Fibroblast of lung (primary cell): ENCODE measurements at regions not wholly inside any gene's neighbourhood (a gene's known extent, or its start where the extent isn't known, plus 50 kb on each side); places are given as distances from the start of the nearest gene placed in this dataset.

Source experiments
- DNase-seq, 2 donors: peaks; one replicate each; pipeline versions ENCODE4 v3.0.0 to v3.0.0-alpha.2; 2010; ENCODE audit warnings: low read depth in 2 of 2
- H2AFZ ChIP-seq: 2 replicates; pipeline ENCODE4 v1.5.1; 2012; ENCODE audit warnings: low read length, control low read depth, inconsistent platforms
- H3K27ac ChIP-seq: 2 replicates; pipeline ENCODE4 v1.5.1; 2011; ENCODE audit warnings: low read length, control low read depth; ENCODE audit not compliant: insufficient read depth
- H3K27me3 ChIP-seq: 2 replicates; pipeline ENCODE4 v1.5.1; 2011; ENCODE audit warnings: mild to moderate bottlenecking, low read length; ENCODE audit not compliant: control insufficient read depth, insufficient read depth
- H3K36me3 ChIP-seq: 2 replicates; pipeline ENCODE4 v1.5.1; 2011; ENCODE audit warnings: low read length; ENCODE audit not compliant: control insufficient read depth, insufficient read depth
- H3K4me1 ChIP-seq: 2 replicates; pipeline ENCODE4 v1.5.1; 2011; ENCODE audit warnings: low read length; ENCODE audit not compliant: control insufficient read depth, insufficient read depth; ENCODE audit errors: extremely low read depth
- H3K4me2 ChIP-seq: 2 replicates; pipeline ENCODE4 v1.5.1; 2011; ENCODE audit warnings: low read length, control low read depth; ENCODE audit not compliant: insufficient read depth; ENCODE audit errors: extremely low read depth
- H3K4me3 ChIP-seq, 4 experiments: fragments of 200-600 bp in 1 of 4; sonication (generic) in 1 of 4; replicated peaks in 1 of 4; 2 replicates each; pipeline ENCODE4 v1.5.1; 2011 to 2016; ENCODE audit warnings: low read length in 4 of 4, low read depth in 3 of 4, mild to moderate bottlenecking in 3 of 4, control low read depth in 2 of 4, inconsistent platforms in 1 of 4, mixed read lengths in 1 of 4; ENCODE audit not compliant: insufficient read depth in 1 of 4; ENCODE audit errors: control extremely low read depth in 1 of 4
- H3K79me2 ChIP-seq: 2 replicates; pipeline ENCODE4 v1.5.1; 2012; ENCODE audit warnings: mild to moderate bottlenecking, low read length, inconsistent platforms; ENCODE audit not compliant: control insufficient read depth, insufficient read depth
- H3K9ac ChIP-seq: 2 replicates; pipeline ENCODE4 v1.5.1; 2011; ENCODE audit warnings: mild to moderate bottlenecking, low read length, control low read depth; ENCODE audit not compliant: insufficient read depth
- H3K9me3 ChIP-seq: 2 replicates; pipeline ENCODE4 v1.5.1; 2012; ENCODE audit warnings: low read depth, low read length; ENCODE audit not compliant: control insufficient read depth, insufficient read depth
- H4K20me1 ChIP-seq: 2 replicates; pipeline ENCODE4 v1.5.1; 2011; ENCODE audit warnings: low read length; ENCODE audit not compliant: control insufficient read depth, insufficient read depth; ENCODE audit errors: extremely low read depth
- EZH2 ChIP-seq: IDR thresholded peaks from 2 replicates; pipeline ENCODE4 v1.5.1; 2012; ENCODE audit warnings: low read length, control low read depth, mild to moderate bottlenecking; ENCODE audit errors: missing control alignments
- TF ChIP-seq, protein P1 (sequence below), 2 donors: IDR thresholded peaks in 1 of 2; conservative IDR thresholded peaks in 1 of 2; 1 replicate in 1 of 2; 2 replicates in 1 of 2; pipeline ENCODE4 v1.5.1; 2011 to 2012; ENCODE audit warnings: low read length in 2 of 2, control low read depth in 1 of 2, inconsistent platforms in 1 of 2, low read depth in 1 of 2, mild to moderate bottlenecking in 1 of 2

GRCh38 chr2:118319271-118319684, 231.0 kb downstream of the INSIG2 start:
- Histone ChIP-seq H3K79me2 (no peaks in the 10 kb centered on the region), H3K9me3 (no peaks in the 10 kb centered on the region), H2AFZ (no peak overlapping the region), H3K4me2 (no peak overlapping the region), H3K36me3 (no peaks in the 10 kb centered on the region), H4K20me1 (no peaks in the 10 kb centered on the region), H3K27me3 (no peaks in the 10 kb centered on the region), H3K9ac (no peak overlapping the region), H3K4me1 (no peaks in the 10 kb centered on the region), H3K4me3 (no peak overlapping the region), H3K27ac (no peak overlapping the region)
- no peak for TF ChIP-seq EZH2
- TF ChIP-seq, protein P1, sequence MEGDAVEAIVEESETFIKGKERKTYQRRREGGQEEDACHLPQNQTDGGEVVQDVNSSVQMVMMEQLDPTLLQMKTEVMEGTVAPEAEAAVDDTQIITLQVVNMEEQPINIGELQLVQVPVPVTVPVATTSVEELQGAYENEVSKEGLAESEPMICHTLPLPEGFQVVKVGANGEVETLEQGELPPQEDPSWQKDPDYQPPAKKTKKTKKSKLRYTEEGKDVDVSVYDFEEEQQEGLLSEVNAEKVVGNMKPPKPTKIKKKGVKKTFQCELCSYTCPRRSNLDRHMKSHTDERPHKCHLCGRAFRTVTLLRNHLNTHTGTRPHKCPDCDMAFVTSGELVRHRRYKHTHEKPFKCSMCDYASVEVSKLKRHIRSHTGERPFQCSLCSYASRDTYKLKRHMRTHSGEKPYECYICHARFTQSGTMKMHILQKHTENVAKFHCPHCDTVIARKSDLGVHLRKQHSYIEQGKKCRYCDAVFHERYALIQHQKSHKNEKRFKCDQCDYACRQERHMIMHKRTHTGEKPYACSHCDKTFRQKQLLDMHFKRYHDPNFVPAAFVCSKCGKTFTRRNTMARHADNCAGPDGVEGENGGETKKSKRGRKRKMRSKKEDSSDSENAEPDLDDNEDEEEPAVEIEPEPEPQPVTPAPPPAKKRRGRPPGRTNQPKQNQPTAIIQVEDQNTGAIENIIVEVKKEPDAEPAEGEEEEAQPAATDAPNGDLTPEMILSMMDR (conservative IDR thresholded peaks at IDR 0.05 in 1 of 2, IDR thresholded peaks at IDR 0.05 in 1 of 2; ENCODE audit: low read depth in 1 of 2, low read length in 2 of 2): no peak
- DNase-seq: no peak

DNA sequence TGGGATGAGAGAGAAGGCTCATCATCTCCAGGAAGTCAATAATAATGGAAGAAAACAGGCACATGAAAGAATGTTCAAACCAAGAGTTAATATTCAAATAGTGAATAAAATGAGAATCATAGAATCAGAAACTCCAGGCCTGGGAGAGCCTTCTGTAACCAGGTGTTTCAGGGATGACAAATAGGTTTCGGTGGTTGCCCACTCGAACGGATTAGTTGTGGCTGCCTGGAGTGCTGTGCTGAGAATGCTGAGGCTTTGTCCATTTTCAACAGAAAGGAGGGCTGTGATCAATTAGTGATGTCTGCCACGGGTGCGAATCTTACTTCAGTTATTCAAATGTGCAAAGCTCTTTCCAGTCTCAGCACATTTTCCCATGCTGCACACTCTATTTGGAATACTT, 227.3 kb downstream of the INSIG2 start:
- no peak overlapping the region for H3K9ac ChIP-seq
- H3K79me2 ChIP-seq: no peaks in the 10 kb centered on the region
- no peak overlapping the region for H2AFZ ChIP-seq
- no peak for DNase-seq
- no peaks in the 10 kb centered on the region for H3K36me3 ChIP-seq
- H3K27me3 ChIP-seq: peaks cover 2% of the 10 kb centered on the region
- no peak overlapping the region for H3K4me2 ChIP-seq
- H3K27ac ChIP-seq: no peak overlapping the region
- no peaks in the 10 kb centered on the region for H3K4me1 ChIP-seq
- no peaks in the 10 kb centered on the region for H3K9me3 ChIP-seq
- H4K20me1 ChIP-seq: no peaks in the 10 kb centered on the region
- no peak overlapping the region for H3K4me3 ChIP-seq
- TF ChIP-seq, protein P1 (conservative IDR thresholded peaks at IDR 0.05 in 1 of 2, IDR thresholded peaks at IDR 0.05 in 1 of 2; ENCODE audit: low read depth in 1 of 2, low read length in 2 of 2): no peak
- TF ChIP-seq EZH2: no peak

- no peaks in the 10 kb centered on the region for H3K79me2 ChIP-seq
- TF ChIP-seq EZH2: no peak
- TF ChIP-seq, protein P1 (conservative IDR thresholded peaks at IDR 0.05 in 1 of 2, IDR thresholded peaks at IDR 0.05 in 1 of 2; ENCODE audit: low read depth in 1 of 2, low read length in 2 of 2): no peak
- H3K4me1 ChIP-seq: no peaks in the 10 kb centered on the region
- H3K4me2 ChIP-seq: no peak overlapping the region
- no peak for DNase-seq
- H3K9me3 ChIP-seq: no peaks in the 10 kb centered on the region
- peaks cover 2% of the 10 kb centered on the region for H3K27me3 ChIP-seq
- no peak overlapping the region for H3K27ac ChIP-seq
- H3K9ac ChIP-seq: no peak overlapping the region
- H3K36me3 ChIP-seq: no peaks in the 10 kb centered on the region
- no peaks in the 10 kb centered on the region for H4K20me1 ChIP-seq
- no peak overlapping the region for H2AFZ ChIP-seq
- H3K4me3 ChIP-seq: no peak overlapping the region
Measured at GRCh38 chr2:118312969-118313756, 224.9 kb downstream of the INSIG2 start.
